ENCODE measurements at regions not wholly inside any gene's neighbourhood (a gene's known extent, or its start where the extent isn't known, plus 50 kb on each side); places are given as distances from the start of the nearest gene placed in this dataset.

DNA sequence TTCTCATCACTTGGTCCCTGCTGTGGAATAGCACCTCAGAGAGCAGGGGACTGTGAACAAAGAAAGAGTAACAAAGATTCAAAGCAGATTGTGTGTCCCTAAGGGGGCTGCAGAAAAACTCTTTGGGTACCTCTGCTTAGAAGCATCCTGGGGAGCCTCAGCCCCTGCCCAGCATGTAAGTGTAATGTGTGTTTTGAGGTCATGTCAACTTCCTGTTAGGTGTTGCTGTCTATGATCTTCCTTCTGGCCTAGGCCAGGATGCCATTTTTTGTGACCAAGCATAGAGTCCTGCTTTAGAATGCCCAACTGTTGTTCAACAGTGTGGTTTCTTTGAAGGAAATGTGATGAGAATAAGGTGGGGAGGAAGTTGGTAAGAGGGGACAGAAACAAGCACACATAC lies 77.1 kb upstream of the BCL6 start:
- no peak for DNase-seq (ENCODE audit: low read depth)

GRCh38 chr3:187823746-187824145 lies 78.5 kb upstream of the BCL6 start:
- no peak for DNase-seq (ENCODE audit: low read depth)

- DNase-seq (ENCODE audit: low read depth) = no peak
These were observed 82.5 kb upstream of the BCL6 start for GRCh38 chr3:187827723-187828122.

DNA sequence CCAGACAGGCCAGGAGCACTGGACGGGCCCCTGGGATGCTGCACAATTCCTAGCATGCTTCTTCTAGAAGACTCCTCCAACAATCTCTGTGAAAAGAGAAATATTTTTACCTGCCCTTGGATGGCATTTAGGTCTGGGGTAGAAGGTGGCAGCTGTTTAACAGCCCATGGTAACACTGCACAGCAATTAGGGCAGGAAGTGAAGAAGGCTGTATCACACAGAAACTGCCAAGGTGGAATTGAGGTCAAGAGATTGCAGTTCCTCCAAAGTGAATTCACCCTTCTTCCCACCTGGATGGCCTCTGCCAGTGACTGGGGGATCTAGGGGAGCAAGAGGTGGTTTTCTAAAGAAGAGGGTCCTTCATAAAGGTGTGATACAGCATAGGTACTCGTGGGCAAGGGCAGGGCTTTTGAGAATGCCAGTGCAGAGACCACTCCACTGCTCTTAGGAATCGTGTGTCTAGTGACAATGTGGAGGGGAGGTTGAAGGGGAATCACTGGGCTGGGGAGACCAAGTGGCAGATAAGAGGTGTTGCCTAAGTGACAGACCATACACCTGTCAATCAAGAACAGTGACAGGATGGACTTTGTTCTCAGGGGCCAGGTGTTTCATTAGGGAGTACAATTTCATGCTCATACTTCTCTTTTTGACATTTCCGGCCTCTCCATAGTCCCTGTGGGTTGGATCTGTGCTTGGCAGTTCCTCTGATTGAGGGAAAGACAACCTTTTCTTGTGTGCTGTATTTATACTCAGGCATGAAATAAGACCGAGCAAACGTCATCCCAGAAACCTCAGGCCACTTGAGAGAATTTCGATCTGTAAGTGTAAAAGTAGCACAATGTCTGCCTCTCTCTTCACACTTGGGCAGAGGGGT lies 83.5 kb upstream of the BCL6 start:
- no peak for DNase-seq (ENCODE audit: low read depth)

DNA sequence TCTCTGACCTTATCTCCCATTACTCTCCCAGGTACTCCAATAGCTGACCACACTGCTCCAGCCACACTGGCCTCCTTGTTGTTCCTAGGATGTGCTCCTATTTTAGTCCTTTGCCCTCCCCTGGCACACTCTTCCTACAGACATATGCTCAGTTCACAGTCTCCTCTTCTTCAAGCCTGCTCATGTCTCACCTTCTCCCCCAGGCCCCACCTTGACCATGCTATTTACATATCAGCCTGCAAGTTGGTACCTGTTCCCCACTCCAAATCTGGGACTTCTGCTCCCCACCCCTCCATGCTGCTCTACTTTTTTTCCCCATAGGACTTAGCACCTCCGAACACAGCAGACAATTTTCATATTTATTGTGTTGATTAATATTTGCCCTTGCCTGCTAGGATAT lies 84.9 kb upstream of the BCL6 start:
- no peak for DNase-seq (ENCODE audit: low read depth)

GRCh38 chr3:187831125-187832051 lies 86.1 kb upstream of the BCL6 start:
- no peak for DNase-seq (ENCODE audit: low read depth)

GRCh38 chr3:187832202-187832601 lies 86.9 kb upstream of the BCL6 start:
- DNase-seq (ENCODE audit: low read depth) = no peak

- no peak for DNase-seq (ENCODE audit: low read depth)
These were observed 88.1 kb upstream of the BCL6 start for GRCh38 chr3:187833375-187833774.

DNA sequence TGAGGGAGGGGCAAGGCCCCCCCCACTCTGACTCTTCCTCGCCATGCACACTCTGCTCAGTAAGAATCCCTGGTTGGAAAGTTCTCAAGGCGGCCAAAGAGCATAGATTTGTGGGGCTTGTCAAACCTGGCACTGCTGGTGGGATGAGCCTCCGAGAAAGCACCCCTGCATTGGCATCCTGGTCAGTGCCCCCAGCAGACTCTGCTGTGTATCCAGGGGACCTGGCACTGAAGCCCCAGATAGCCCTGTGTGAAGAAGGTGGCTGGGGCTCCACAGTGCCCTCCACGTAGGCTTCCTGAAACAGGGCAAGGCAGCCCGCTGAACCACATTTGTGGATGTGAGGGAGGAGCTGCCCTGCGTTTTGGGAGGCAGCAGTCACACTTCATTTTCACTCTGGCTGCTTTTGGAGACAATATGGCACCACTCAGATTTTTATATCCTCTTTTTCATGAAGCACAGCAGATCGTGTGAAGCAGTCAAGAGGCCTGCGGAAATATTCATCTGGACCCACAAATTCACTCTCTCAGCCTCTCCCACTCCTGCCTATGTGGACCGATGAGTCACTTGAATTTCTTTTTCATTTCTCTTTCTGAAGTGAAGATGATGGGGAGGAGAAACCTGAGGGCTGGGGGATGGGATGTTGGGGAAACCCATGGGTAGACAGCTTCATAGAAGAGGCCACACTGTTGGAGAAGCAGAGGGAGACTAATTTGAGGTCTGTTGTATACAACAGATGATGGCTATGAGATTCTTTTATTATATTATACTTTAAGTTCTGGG lies 88.7 kb upstream of the BCL6 start:
- peak; percentile 26 for DNase-seq (ENCODE audit: low read depth)

DNA sequence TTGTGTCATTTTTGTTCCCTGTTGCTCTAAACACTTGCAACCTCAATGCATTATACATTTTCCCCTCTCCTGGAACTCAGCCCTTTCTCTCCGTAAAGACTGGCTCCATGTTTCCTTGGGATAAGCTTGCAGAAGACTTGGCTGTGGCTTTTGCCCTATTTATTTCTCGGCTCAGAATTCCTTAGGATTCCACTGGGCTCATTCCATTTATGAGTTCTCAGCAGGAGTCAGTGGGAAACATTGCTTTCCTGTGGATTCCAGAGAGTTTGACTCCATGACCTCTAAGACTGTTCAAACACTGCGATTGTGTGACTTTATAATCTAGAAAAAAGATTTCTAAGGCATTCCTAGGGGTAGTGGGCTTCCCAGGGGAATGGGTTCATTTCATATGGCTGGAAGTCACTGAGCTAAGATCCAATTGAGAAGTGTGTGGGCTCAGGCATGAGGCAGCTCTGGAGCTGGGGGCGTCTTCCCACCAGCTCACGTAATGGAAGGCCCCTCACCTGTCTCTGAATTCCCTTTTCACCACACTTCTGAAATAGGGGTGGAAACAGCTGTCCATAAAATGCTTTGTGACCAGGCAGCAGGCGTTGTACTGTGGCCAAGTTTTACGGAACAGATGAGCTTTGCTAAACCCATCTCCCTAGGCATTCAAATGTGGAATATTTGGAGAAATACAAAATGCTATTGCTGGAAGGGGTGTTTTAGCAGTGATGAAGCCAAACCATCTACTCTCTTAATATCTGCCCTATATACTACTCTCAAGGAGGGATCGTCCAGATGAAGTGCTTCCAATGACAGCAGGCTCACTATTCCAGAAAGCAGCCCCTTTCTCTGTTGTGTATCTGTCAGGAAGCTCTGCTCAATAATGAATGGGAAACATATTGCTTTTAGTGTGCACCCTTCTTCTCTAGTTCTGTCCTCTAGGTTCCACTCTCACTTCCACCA lies 91.8 kb upstream of the BCL6 start:
- no peak for DNase-seq (ENCODE audit: low read depth)

DNA sequence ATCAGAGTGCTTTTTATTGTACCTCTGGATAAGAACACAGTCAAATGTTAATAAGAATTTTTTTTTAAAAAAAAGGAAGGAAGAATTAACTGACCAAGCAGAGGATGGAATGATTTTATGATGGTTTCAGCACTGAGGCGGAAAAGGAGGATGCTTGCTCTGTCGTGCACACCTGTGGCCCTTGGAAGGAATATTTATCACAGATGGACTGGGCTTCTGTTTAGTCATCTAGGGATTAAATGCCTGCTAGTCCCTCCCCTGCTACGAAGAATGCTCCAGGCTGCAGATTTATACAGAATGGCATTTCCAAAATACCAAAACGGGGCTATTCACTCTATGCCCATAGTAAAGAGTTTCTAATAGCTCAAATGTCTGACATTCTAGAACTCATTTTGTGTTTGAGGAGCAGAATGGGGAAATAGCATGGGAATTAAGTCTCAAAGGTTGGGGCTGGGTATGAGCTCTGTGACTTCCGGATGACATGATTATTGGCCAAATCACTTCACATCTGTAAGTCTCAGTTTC lies 92.8 kb upstream of the BCL6 start:
- no peak for DNase-seq (ENCODE audit: low read depth)

DNA sequence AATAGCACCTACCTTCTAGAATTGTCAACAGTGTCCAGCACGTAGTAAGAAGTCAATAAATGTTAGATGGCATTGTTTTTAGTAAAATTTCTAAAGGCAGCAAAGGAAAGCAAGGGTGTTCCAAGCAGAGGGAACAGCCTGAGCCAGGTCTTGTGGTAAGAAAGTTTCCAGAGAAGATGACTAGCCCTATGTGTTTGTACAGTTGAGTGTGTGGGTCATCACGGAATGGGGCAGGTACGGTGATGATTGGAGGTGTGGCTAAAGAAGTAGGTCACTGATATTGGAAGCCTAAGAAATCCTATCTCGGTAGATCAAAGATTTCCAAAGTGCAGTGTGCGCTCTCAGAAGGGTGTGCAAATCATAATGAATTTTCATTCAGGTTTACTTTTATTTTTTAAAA lies 94.2 kb upstream of the BCL6 start:
- DNase-seq (ENCODE audit: low read depth) = no peak

- no peak for DNase-seq (ENCODE audit: low read depth)
These were observed 95.6 kb upstream of the BCL6 start for GRCh38 chr3:187840856-187841255.

- no peak for DNase-seq (ENCODE audit: low read depth)
These were observed 96.3 kb upstream of the BCL6 start for GRCh38 chr3:187841560-187841959.

- DNase-seq (ENCODE audit: low read depth) = no peak
These were observed 98.4 kb upstream of the BCL6 start for GRCh38 chr3:187843654-187844053.

DNA sequence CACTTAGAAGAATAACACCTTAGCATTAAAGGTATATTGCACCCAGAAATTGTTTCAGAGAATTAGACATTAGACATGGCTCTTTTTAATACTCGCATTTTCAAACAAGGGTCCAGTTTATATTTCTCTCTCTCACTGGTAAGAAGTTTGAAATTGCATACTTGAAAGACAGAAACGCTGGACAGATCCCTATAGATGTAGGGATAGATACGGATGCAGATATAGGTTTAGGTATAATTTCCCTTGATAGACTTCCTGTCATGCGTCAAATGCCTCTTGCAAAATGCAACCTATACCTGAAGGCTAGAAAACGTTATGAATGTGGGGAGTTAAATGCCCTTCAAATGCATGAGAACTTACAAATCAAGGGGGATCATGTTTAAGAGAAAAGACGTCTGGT lies 99.4 kb upstream of the BCL6 start:
- DNase-seq (ENCODE audit: low read depth) = no peak

DNA sequence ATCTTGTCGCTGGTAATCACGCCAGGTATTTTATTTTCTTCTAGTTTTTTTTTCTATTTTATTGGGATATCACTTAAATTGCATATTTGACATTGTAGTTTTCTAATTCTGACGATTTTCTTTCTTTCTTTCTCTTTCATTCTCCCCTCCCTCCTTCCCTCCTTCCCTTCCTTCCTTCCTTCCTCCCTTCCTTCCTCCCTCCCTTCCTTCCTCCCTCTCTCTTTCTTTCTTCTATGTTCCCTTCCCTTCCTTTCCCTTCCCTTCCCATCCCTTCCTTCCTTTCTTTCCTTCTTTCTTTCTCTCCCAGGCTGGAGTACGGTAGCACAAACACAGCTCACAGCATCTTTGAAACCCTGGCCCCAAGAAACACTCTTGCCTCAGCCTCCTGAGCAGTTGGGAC lies 100.6 kb upstream of the BCL6 start:
- DNase-seq (ENCODE audit: low read depth) = no peak

DNA sequence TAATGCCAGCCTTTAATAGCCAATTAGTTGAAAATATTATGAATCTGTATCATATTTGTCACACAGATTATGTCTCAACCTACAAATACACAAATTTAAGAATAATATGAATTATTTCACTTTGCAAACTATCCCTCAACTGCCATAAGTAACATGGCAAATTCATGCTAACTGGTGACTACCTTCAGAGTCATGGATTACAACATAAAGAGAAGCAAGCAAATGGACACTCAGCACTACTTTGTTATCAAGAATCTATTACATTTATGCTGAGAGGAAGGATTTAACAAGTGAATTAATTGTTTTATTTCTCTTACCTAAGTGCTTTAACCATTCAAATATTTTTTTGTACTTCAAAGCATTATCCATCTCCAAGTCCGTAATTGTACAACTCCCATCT lies 103.1 kb upstream of the BCL6 start:
- no peak for DNase-seq (ENCODE audit: low read depth)

DNA sequence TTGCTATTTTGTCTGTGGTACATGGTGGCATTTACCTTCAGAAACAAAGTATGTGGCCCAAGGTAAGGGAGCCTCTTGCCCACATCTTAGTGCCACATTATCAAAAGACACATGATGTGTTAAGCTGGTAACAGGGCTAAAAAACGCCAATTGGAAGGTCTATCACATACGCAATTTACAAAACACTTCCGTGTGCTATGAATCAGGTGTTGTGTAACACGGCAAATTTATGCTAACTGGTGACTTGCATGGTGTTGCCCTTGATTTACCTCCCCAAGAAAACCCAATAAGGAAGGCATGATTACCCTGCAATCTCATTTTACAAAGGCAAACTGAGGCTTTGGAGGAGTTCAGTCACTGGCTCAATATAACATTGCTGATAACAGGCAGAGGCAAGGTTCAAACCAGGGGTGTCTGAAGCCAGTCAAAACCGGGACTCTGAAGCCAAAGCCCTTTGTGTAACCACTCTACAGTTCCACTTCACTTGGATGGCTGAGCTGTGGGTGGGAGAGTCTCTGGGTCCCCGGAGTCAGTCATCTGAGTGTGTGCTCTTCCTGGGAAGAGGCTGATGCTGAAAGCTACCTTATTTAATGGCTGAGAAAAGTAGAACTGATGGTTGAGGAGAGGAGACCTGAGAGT lies 103.9 kb upstream of the BCL6 start:
- DNase-seq (ENCODE audit: low read depth) = no peak

DNA sequence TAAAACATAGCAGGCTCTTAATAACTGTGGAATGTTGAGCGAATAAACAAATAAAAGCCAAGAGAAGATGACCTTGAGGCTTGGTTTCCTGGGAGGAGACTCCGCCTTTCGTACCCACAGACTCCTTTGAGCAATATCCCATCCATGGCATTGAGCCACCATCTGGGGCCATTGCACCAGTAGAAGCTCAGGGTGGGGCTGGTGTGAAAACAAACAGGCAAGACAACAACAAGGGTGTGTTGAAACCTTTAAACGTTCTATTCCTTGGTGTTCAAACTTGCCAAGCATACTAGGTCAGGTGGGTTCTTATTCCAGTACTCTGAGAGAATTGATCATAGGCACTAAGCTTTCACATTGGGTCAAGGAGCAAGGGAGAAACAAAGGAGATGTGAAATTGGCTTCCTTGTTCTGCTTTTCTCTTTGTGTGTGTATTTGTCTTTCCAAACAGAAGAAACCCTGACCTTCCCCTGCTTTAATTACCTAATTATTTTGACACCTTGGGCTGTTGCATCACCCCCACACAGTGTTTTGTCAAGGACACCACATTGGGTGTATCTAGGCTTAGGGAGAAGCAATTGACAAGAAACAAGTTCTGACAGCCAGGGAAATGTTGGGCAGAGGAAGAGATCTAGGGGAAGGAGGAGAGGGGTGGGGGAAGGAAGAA lies 105.1 kb upstream of the BCL6 start:
- DNase-seq (ENCODE audit: low read depth) = no peak

Measured in activated T-cell treated with anti-CD3 and anti-CD28 coated beads for 48 hours (primary cell).